Kidney (tissue), 13 donors: ENCODE measurements at regions not wholly inside any gene's neighbourhood (a gene's known extent, or its start where the extent isn't known, plus 50 kb on each side); places are given as distances from the start of the nearest gene placed in this dataset.

Source experiments
- DNase-seq, 5 donors: peaks; one replicate each; pipeline ENCODE4 v3.0.0-alpha.2; 2013 to 2020
- FAIRE-seq: peaks from 2 replicates; lab custom pipeline; 2012; peaks lifted over from hg19 to GRCh38; lab: Jason Lieb, UNC
- H3K27ac ChIP-seq, 2 donors: one replicate each; pipeline ENCODE4 v1.7.0; 2013; ENCODE audit warnings: low read depth in 2 of 2, low read length in 2 of 2, inconsistent platforms in 1 of 2
- H3K27me3 ChIP-seq: one replicate; pipeline ENCODE4 v1.7.1; 2013; ENCODE audit warnings: low read length, inconsistent platforms; ENCODE audit not compliant: control insufficient read depth, insufficient read depth
- H3K36me3 ChIP-seq, 3 donors: one replicate each; pipeline versions ENCODE4 v1.7.0 to v1.7.1; 2013; ENCODE audit warnings: low read length in 3 of 3, control low read depth in 1 of 3, inconsistent platforms in 1 of 3; ENCODE audit not compliant: insufficient read depth in 3 of 3, control insufficient read depth in 2 of 3
- H3K4me1 ChIP-seq, 3 donors: one replicate each; pipeline versions ENCODE4 v1.7.0 to v1.7.1; 2013; ENCODE audit warnings: low read length in 3 of 3, inconsistent platforms in 1 of 3, low read depth in 1 of 3; ENCODE audit not compliant: control insufficient read depth in 2 of 3, insufficient read depth in 2 of 3
- H3K4me3 ChIP-seq, 3 donors: one replicate each; pipeline versions ENCODE4 v1.7.0 to v1.8.1; 2013; ENCODE audit warnings: low read length in 3 of 3, control low read depth in 1 of 3, inconsistent platforms in 1 of 3
- H3K9ac ChIP-seq, 3 donors: one replicate each; pipeline versions ENCODE4 v1.7.0 to v1.7.1; 2013; ENCODE audit warnings: low read length in 3 of 3, control low read depth in 1 of 3, inconsistent platforms in 1 of 3
- H3K9me3 ChIP-seq, 3 donors: one replicate each; pipeline versions ENCODE4 v1.7.0 to v1.7.1; 2013; ENCODE audit warnings: low read length in 3 of 3, control low read depth in 1 of 3, inconsistent platforms in 1 of 3; ENCODE audit not compliant: control insufficient read depth in 2 of 3, insufficient read depth in 1 of 3
- CTCF ChIP-seq: IDR thresholded peaks from 3 replicates; pipeline ENCODE4 v1.5.1; 2012; ENCODE audit warnings: mild to moderate bottlenecking, moderate library complexity, borderline replicate concordance; ENCODE audit not compliant: insufficient read depth; ENCODE audit errors: extremely low read depth
- intact Hi-C: fragments of 100-400 bp; cut with DNase I; formaldehyde crosslinking; loops from one replicate; pipeline ENCODE4 v1.11.1; 2022
- donor health status: control.
- donor health status: control.
- donor health status: control.
- donor health status: control.
- donor health status: control.
- donor health status: DM: yes; HTN: yes; CAD: no.
- donor health status: Normal renal cell carcinoma (clear cell type).

DNA sequence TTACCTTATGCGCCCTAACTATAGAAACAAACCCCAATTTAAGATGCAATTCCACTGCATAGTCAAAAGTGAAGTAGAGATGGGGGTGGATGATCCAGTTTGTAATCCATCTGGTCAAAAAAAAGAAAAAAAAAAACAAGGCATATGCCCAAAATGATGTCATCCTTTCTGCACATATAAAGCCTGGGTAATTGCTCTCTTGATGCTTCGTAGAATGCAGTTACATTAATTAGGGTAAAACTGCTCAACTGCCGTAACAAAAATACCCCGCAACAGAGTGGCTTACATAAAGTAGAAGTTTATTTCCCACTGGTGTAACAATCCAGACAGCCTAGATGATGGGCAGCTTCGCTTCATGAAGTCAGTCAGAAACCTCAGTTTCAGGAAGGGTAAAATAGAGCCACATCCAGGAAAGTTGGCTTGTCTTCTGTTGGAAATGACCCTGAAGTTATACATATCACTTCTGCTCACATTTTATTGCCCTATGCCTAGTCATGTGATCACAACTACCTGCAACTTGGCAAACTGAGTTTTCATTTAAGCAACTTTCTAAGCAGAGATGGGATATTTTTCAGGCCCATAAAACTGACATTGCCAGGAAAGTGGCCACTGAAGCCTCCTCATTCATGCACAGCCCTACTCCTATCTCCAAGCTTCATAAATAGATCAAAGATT lies 221.7 kb downstream of the C1orf94 start:
- no peak for TF ChIP-seq CTCF
- DNase-seq (no peak), FAIRE-seq (no peak)
- Histone ChIP-seq H3K36me3 (no peaks in the 10 kb centered on the region), H3K4me1 (no peaks in the 10 kb centered on the region), H3K27me3 (no peaks in the 10 kb centered on the region), H3K9me3 (no peaks in the 10 kb centered on the region), H3K9ac (no peak overlapping the region), H3K27ac (no peak overlapping the region), H3K4me3 (no peak overlapping the region)
- intact Hi-C loops = no loop called here

DNA sequence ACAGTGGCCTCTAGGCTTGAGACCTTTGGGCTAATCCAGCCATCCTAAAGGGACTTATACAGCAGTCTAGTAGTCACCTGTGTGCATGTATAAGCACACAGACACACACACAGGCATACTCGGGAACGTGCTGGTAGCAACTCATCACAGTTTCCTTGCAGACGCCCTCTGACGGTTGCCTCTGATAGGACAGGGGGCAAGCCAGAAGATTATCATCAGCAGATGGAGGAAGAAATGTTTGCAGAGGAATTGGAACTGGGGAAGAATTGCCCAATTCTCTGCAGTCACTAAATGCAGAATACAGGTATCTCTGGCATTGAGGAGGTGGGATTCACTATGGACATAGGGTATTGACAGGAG lies 222.2 kb downstream of the C1orf94 start:
- no peak for TF ChIP-seq CTCF
- no peak overlapping the region for H3K27ac ChIP-seq
- no peaks in the 10 kb centered on the region for H3K9me3 ChIP-seq
- no peaks in the 10 kb centered on the region for H3K36me3 ChIP-seq
- no peaks in the 10 kb centered on the region for H3K27me3 ChIP-seq
- FAIRE-seq (no peak), DNase-seq (no peak)
- H3K4me1 ChIP-seq = no peaks in the 10 kb centered on the region
- intact Hi-C loops = no loop called here
- H3K9ac ChIP-seq = no peak overlapping the region
- no peak overlapping the region for H3K4me3 ChIP-seq

GRCh38 chr1:34400675-34401074 lies 224.0 kb downstream of the C1orf94 start:
- Histone ChIP-seq H3K27me3 (no peaks in the 10 kb centered on the region), H3K27ac (no peak overlapping the region), H3K4me1 (no peaks in the 10 kb centered on the region), H3K36me3 (no peaks in the 10 kb centered on the region), H3K9me3 (no peaks in the 10 kb centered on the region), H3K9ac (no peak overlapping the region), H3K4me3 (no peak overlapping the region)
- no peak for FAIRE-seq
- intact Hi-C loops = no loop called here
- TF ChIP-seq CTCF = no peak
- DNase-seq = no peak

DNA sequence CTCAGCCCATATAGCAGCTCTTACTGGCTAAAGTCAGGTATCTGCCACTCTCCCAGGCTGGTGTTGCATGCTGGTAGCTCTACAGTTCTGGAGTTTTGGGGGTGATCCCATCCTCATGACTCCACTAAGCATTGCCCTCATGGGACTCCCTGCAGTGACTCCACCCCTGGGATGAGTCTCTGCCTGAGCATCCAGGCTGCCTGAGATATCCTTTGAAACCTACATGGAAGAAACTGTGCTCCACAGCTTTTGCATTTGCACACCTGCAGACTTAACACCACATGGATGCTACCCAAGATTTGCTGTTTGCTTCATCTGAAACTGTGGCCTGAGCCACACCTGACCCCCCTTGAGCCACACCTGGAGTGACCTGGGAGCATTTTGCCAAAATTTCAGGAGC lies 226.4 kb downstream of the C1orf94 start:
- Histone ChIP-seq H3K4me3 (no peak overlapping the region), H3K36me3 (no peaks in the 10 kb centered on the region), H3K27me3 (no peaks in the 10 kb centered on the region), H3K4me1 (no peaks in the 10 kb centered on the region), H3K9ac (no peak overlapping the region), H3K9me3 (no peaks in the 10 kb centered on the region), H3K27ac (no peak overlapping the region)
- no peak for TF ChIP-seq CTCF
- FAIRE-seq = no peak
- DNase-seq = no peak
- intact Hi-C loops = no loop called here
